ENCODE measurements at regions not wholly inside any gene's neighbourhood (a gene's known extent, or its start where the extent isn't known, plus 50 kb on each side); places are given as distances from the start of the nearest gene placed in this dataset.

- TF ChIP-seq EZH2phosphoT487 (IDR thresholded peaks at IDR 0.05; ENCODE audit: borderline replicate concordance, low read length): no peak
- no peak for TF ChIP-seq EZH2 (IDR thresholded peaks at IDR 0.05; ENCODE audit: low read length, unreplicated experiment)
- TF ChIP-seq, protein P1, sequence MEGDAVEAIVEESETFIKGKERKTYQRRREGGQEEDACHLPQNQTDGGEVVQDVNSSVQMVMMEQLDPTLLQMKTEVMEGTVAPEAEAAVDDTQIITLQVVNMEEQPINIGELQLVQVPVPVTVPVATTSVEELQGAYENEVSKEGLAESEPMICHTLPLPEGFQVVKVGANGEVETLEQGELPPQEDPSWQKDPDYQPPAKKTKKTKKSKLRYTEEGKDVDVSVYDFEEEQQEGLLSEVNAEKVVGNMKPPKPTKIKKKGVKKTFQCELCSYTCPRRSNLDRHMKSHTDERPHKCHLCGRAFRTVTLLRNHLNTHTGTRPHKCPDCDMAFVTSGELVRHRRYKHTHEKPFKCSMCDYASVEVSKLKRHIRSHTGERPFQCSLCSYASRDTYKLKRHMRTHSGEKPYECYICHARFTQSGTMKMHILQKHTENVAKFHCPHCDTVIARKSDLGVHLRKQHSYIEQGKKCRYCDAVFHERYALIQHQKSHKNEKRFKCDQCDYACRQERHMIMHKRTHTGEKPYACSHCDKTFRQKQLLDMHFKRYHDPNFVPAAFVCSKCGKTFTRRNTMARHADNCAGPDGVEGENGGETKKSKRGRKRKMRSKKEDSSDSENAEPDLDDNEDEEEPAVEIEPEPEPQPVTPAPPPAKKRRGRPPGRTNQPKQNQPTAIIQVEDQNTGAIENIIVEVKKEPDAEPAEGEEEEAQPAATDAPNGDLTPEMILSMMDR (conservative IDR thresholded peaks at IDR 0.05; ENCODE audit: low read depth, low read length): no peak
- no peaks in the 10 kb centered on the region for H4K20me1 ChIP-seq (ENCODE audit: low read length)
- ATAC-seq: no peak
- H3K9me3 ChIP-seq (ENCODE audit: low read length): no peaks in the 10 kb centered on the region
- POLR2A ChIA-PET (ENCODE audit: unreplicated experiment): no interaction called here
- no peak overlapping the region for H3K27ac ChIP-seq (ENCODE audit: low read length)
- no peak overlapping the region for H3K4me3 ChIP-seq (ENCODE audit: low read length)
- no peaks in the 10 kb centered on the region for H3K79me2 ChIP-seq (ENCODE audit: low read length)
- no peak overlapping the region for H2AFZ ChIP-seq (ENCODE audit: low read length)
- no peak for DNase-seq
- no peak overlapping the region for H3K4me2 ChIP-seq (ENCODE audit: low read length)
- H3K9me2 ChIP-seq (replicated peaks; ENCODE audit: low read length): no peaks in the 10 kb centered on the region
- H3K9ac ChIP-seq (ENCODE audit: low read length): no peak overlapping the region
- no peaks in the 10 kb centered on the region for H3K4me1 ChIP-seq (ENCODE audit: insufficient read depth, low read length)
- no peaks in the 10 kb centered on the region for H3K36me3 ChIP-seq (ENCODE audit: low read depth, low read length)
- intact Hi-C loops (cut with micrococcal nuclease): no loop called here
- no peaks in the 10 kb centered on the region for H3K27me3 ChIP-seq (ENCODE audit: low read length)
- BruUV-seq (replicated peaks): no TSS peak
- no peaks in the 10 kb centered on the region for H3F3A ChIP-seq (ENCODE audit: low read length, unreplicated experiment)
- CTCF ChIA-PET: no interaction called here
These were observed 299.3 kb downstream of the SOX11 start for GRCh38 chr2:5991305-5991968.

DNA sequence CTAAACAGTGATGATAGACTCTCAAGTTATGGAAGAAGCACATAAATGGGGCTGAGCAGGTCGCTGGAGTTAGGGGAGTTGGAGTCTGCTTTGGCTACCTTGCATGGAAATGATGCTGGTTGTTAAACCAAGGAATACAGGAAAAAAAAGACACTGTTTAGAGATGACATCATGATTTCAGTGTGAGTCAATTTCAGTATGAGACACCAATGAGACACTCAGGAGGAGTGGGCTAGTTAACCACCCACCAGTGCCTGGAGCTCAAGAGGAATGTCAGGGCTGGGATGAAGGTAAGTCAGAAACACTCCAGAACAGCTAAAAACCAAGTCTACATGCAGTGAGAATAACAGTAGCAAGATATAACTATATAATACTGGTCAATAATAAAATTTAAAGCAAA lies 303.6 kb downstream of the SOX11 start:
- no TSS peak for BruUV-seq (replicated peaks)
- intact Hi-C loops (cut with micrococcal nuclease): no loop called here
- Histone ChIP-seq H3K27ac (ENCODE audit: low read length) (no peak overlapping the region), H3K4me2 (ENCODE audit: low read length) (no peak overlapping the region), H3K27me3 (ENCODE audit: low read length) (no peaks in the 10 kb centered on the region), H4K20me1 (ENCODE audit: low read length) (no peaks in the 10 kb centered on the region), H3K9me2 (replicated peaks; ENCODE audit: low read length) (no peaks in the 10 kb centered on the region), H3F3A (ENCODE audit: low read length, unreplicated experiment) (no peaks in the 10 kb centered on the region), H2AFZ (ENCODE audit: low read length) (no peak overlapping the region), H3K4me1 (ENCODE audit: insufficient read depth, low read length) (0 out of 2 replicates have a peak, but pooled peaks cover 4% of the 10 kb centered on the region), H3K9ac (ENCODE audit: low read length) (no peak overlapping the region), H3K36me3 (ENCODE audit: low read depth, low read length) (no peaks in the 10 kb centered on the region), H3K4me3 (ENCODE audit: low read length) (no peak overlapping the region), H3K9me3 (ENCODE audit: low read length) (no peaks in the 10 kb centered on the region), H3K79me2 (ENCODE audit: low read length) (no peaks in the 10 kb centered on the region)
- ChIA-PET POLR2A (ENCODE audit: unreplicated experiment) (no interaction called here), CTCF (no interaction called here)
- TF ChIP-seq, protein P1 (conservative IDR thresholded peaks at IDR 0.05; ENCODE audit: low read depth, low read length): no peak
- no peak for TF ChIP-seq EZH2phosphoT487 (IDR thresholded peaks at IDR 0.05; ENCODE audit: borderline replicate concordance, low read length)
- TF ChIP-seq EZH2 (IDR thresholded peaks at IDR 0.05; ENCODE audit: low read length, unreplicated experiment): no peak
- DNase-seq (no peak), ATAC-seq (no peak)

GRCh38 chr2:6008186-6008585 lies 316.0 kb downstream of the SOX11 start:
- H3K9me2 ChIP-seq (replicated peaks; ENCODE audit: low read length): no peaks in the 10 kb centered on the region
- H3K9me3 ChIP-seq (ENCODE audit: low read length): no peaks in the 10 kb centered on the region
- H3K4me3 ChIP-seq (ENCODE audit: low read length): no peak overlapping the region
- no peak overlapping the region for H3K9ac ChIP-seq (ENCODE audit: low read length)
- DNase-seq: no peak
- no peaks in the 10 kb centered on the region for H3F3A ChIP-seq (ENCODE audit: low read length, unreplicated experiment)
- peaks cover 5% of the 10 kb centered on the region; the same call in 1 of the 2 replicates for H3K27me3 ChIP-seq (ENCODE audit: low read length)
- no TSS peak for BruUV-seq (replicated peaks)
- H3K27ac ChIP-seq (ENCODE audit: low read length): no peak overlapping the region
- H3K79me2 ChIP-seq (ENCODE audit: low read length): no peaks in the 10 kb centered on the region
- H3K4me1 ChIP-seq (ENCODE audit: insufficient read depth, low read length): no peaks in the 10 kb centered on the region
- TF ChIP-seq EZH2 (IDR thresholded peaks at IDR 0.05; ENCODE audit: low read length, unreplicated experiment) (no peak), EZH2phosphoT487 (IDR thresholded peaks at IDR 0.05; ENCODE audit: borderline replicate concordance, low read length) (no peak)
- TF ChIP-seq, protein P1 (conservative IDR thresholded peaks at IDR 0.05; ENCODE audit: low read depth, low read length): no peak
- ATAC-seq: no peak
- no peak overlapping the region for H2AFZ ChIP-seq (ENCODE audit: low read length)
- POLR2A ChIA-PET (ENCODE audit: unreplicated experiment): no interaction called here
- H3K4me2 ChIP-seq (ENCODE audit: low read length): no peak overlapping the region
- no peaks in the 10 kb centered on the region for H4K20me1 ChIP-seq (ENCODE audit: low read length)
- CTCF ChIA-PET: no interaction called here
- H3K36me3 ChIP-seq (ENCODE audit: low read depth, low read length): no peaks in the 10 kb centered on the region
- intact Hi-C loops (cut with micrococcal nuclease): no loop called here
